ENCODE measurements at regions not wholly inside any gene's neighbourhood (a gene's known extent, or its start where the extent isn't known, plus 50 kb on each side); places are given as distances from the start of the nearest gene placed in this dataset.

- no peak for TF ChIP-seq POLR2AphosphoS5 (IDR thresholded peaks at IDR 0.05)
- no peak for TF ChIP-seq CTCF (IDR thresholded peaks at IDR 0.05)
Observed at GRCh38 chr13:29920025-29920643, 69.7 kb upstream of the UBL3 start.
